Colonic mucosa (tissue), 4 donors: ENCODE measurements at regions not wholly inside any gene's neighbourhood (a gene's known extent, or its start where the extent isn't known, plus 50 kb on each side); places are given as distances from the start of the nearest gene placed in this dataset.

Source experiments
- DNase-seq: peaks from one replicate; pipeline ENCODE4 v3.0.0-alpha.2; 2020
- H3K27ac ChIP-seq: fragments of 200-600 bp; one replicate; pipeline ENCODE4 v1.8.0; 2021
- H3K27me3 ChIP-seq: fragments of 200-600 bp; one replicate; pipeline ENCODE4 v1.8.0; 2021
- H3K36me3 ChIP-seq: fragments of 200-600 bp; one replicate; pipeline ENCODE4 v1.8.0; 2021
- H3K4me1 ChIP-seq: fragments of 200-600 bp; one replicate; pipeline ENCODE4 v1.8.0; 2021; ENCODE audit warnings: mild to moderate bottlenecking
- H3K4me3 ChIP-seq: fragments of 200-600 bp; one replicate; pipeline ENCODE4 v1.8.0; 2021
- H3K9ac ChIP-seq, 2 donors: one replicate each; pipeline ENCODE4 v1.7.0; 2013; ENCODE audit warnings: control low read depth in 2 of 2, low read depth in 2 of 2, low read length in 2 of 2
- H3K9me3 ChIP-seq: fragments of 200-600 bp; one replicate; pipeline ENCODE4 v1.8.0; 2021
- CTCF ChIP-seq: fragments of 200-600 bp; IDR thresholded peaks from one replicate; pipeline ENCODE4 v1.8.0; 2022; ENCODE audit warnings: antibody characterized with exemption, mild to moderate bottlenecking
- intact Hi-C: fragments of 100-400 bp; cut with DNase I; formaldehyde crosslinking; loops from one replicate; pipeline ENCODE4 v1.14.1; 2022
- donor health status: healthy.
- donor health status: DM: no; HTN: no; CAD: no.
- donor health status: DM: no; HTN: no; CAD: no.

GRCh38 chr2:216575465-216575864, 57.8 kb upstream of the IGFBP2 start:
- no peak for TF ChIP-seq CTCF
- no peak overlapping the region for H3K27ac ChIP-seq
- intact Hi-C loops = no loop called here
- no peaks in the 10 kb centered on the region for H3K27me3 ChIP-seq
- no peak overlapping the region for H3K4me3 ChIP-seq
- H3K36me3 ChIP-seq = no peaks in the 10 kb centered on the region
- no peak overlapping the region for H3K9ac ChIP-seq
- DNase-seq = no peak
- H3K4me1 ChIP-seq = no peaks in the 10 kb centered on the region
- no peaks in the 10 kb centered on the region for H3K9me3 ChIP-seq

DNA sequence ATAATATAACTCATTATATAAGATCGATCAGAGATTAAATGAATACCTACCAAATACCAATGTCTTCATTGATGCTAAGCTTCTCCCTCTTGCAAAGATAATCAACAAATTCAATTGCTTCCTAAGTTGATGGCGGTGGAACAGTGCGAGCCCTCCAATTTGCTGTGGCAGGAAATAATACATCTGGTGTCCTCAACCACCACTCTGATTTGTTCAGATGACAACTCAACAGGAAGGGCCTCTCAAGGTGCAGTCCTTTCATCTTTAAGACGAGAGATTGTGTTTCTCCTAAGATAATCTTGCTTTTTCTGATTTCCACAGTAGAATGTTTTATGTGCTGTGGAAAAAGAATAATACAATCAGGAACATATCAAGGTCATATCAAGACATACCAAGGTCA, 56.6 kb upstream of the IGFBP2 start:
- H3K4me3 ChIP-seq = no peak overlapping the region
- TF ChIP-seq CTCF = no peak
- DNase-seq = no peak
- no peak overlapping the region for H3K9ac ChIP-seq
- intact Hi-C loops = no loop called here
- H3K36me3 ChIP-seq = no peaks in the 10 kb centered on the region
- no peaks in the 10 kb centered on the region for H3K9me3 ChIP-seq
- no peaks in the 10 kb centered on the region for H3K4me1 ChIP-seq
- H3K27me3 ChIP-seq = no peaks in the 10 kb centered on the region
- H3K27ac ChIP-seq = no peak overlapping the region

DNA sequence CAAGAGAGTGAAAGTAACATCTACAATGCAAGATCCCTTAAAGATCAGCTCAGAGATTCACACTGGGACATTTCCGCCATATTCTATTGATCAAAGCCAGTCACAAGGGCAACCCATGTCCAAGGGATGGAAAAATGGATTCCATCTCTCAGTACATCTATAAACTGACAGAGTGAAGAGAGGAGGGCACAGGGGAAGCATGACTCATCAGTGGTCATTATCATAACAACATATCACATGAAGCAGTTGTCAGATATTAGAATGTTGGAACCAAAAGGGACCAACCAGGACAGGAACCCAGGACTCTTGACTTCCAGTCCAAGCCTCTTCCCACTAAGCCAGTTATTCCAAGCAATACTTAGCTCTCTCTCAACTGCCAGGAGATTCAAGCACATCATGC, 54.9 kb upstream of the IGFBP2 start:
- Histone ChIP-seq H3K27me3 (no peaks in the 10 kb centered on the region), H3K27ac (no peak overlapping the region), H3K36me3 (no peaks in the 10 kb centered on the region), H3K9ac (no peak overlapping the region), H3K4me1 (no peaks in the 10 kb centered on the region), H3K9me3 (no peaks in the 10 kb centered on the region), H3K4me3 (no peak overlapping the region)
- DNase-seq = no peak
- no peak for TF ChIP-seq CTCF
- intact Hi-C loops = no loop called here

DNA sequence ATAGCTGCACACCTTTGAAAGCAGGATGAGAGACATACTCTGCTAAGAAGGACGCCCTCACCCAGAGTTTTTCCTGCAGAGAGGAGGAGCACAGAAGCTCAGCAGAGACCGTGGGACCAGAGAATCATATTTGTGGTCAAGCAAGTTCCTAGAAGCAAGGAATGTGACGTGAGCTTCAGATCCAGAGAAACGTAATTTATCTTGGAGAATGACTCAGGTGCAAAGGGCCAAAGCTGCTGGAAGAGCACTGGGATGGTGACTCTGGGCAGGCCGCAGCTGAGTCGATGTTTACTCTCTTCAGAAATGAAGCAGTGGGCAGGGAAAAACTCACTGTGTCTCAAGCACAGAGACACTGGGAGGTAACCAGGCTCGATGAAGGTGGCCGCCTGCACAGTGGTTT, 50.1 kb upstream of the IGFBP2 start:
- Histone ChIP-seq H3K9me3 (no peaks in the 10 kb centered on the region), H3K4me1 (no peaks in the 10 kb centered on the region), H3K27ac (no peak overlapping the region), H3K9ac (no peak overlapping the region), H3K27me3 (no peaks in the 10 kb centered on the region), H3K36me3 (no peaks in the 10 kb centered on the region), H3K4me3 (no peak overlapping the region)
- no peak for TF ChIP-seq CTCF
- intact Hi-C loops = no loop called here
- DNase-seq = no peak
